ENCODE measurements at regions not wholly inside any gene's neighbourhood (a gene's known extent, or its start where the extent isn't known, plus 50 kb on each side); places are given as distances from the start of the nearest gene placed in this dataset.
"Not testable (repeated sequence)": the region's sequence is repeated elsewhere in the genome, so short reads cannot be mapped to it uniquely, and the experiment has no call there.

- not testable (repeated sequence) for DNase-seq (ENCODE audit: low spot score)
These were observed 916.0 kb downstream of the BRD1 start for GRCh38 chr22:48911647-48912046.

- not testable (repeated sequence) for DNase-seq (ENCODE audit: low spot score)
These were observed 916.6 kb downstream of the BRD1 start for GRCh38 chr22:48911067-48911466.

GRCh38 chr22:48908547-48908946 lies 919.1 kb downstream of the BRD1 start:
- DNase-seq (ENCODE audit: low spot score), result no peak

GRCh38 chr22:48907591-48907990 lies 920.1 kb downstream of the BRD1 start:
- DNase-seq (ENCODE audit: low spot score), result no peak

- no peak for DNase-seq (ENCODE audit: low spot score)
These were observed 921.3 kb downstream of the BRD1 start for GRCh38 chr22:48906216-48906835.

GRCh38 chr22:48905206-48905975 lies 922.3 kb downstream of the BRD1 start:
- DNase-seq (ENCODE audit: low spot score), result no peak

GRCh38 chr22:48902983-48903650 lies 924.6 kb downstream of the BRD1 start:
- no peak for DNase-seq (ENCODE audit: low spot score)

- DNase-seq (ENCODE audit: low spot score), result no peak
These were observed 925.4 kb downstream of the BRD1 start for GRCh38 chr22:48902001-48902869.

- DNase-seq (ENCODE audit: low spot score), result no peak
These were observed 926.3 kb downstream of the BRD1 start for GRCh38 chr22:48901324-48901723.

- DNase-seq (ENCODE audit: low spot score), result no peak
These were observed 927.0 kb downstream of the BRD1 start for GRCh38 chr22:48900626-48901025.

GRCh38 chr22:48900327-48900597 lies 927.4 kb downstream of the BRD1 start:
- DNase-seq (ENCODE audit: low spot score), result no peak

GRCh38 chr22:48899523-48900326 lies 927.9 kb downstream of the BRD1 start:
- DNase-seq (ENCODE audit: low spot score), result no peak

- no peak for DNase-seq (ENCODE audit: low spot score)
These were observed 929.0 kb downstream of the BRD1 start for GRCh38 chr22:48898524-48899250.

- DNase-seq (ENCODE audit: low spot score), result no peak
These were observed 929.9 kb downstream of the BRD1 start for GRCh38 chr22:48897645-48898370.

GRCh38 chr22:48896766-48897644 lies 930.7 kb downstream of the BRD1 start:
- no peak for DNase-seq (ENCODE audit: low spot score)

- no peak for DNase-seq (ENCODE audit: low spot score)
These were observed 931.6 kb downstream of the BRD1 start for GRCh38 chr22:48895831-48896765.

- no peak for DNase-seq (ENCODE audit: low spot score)
These were observed 932.3 kb downstream of the BRD1 start for GRCh38 chr22:48895336-48895735.

- no peak for DNase-seq (ENCODE audit: low spot score)
These were observed 932.8 kb downstream of the BRD1 start for GRCh38 chr22:48894804-48895250.

Data from AG08396 (cell line).